Vagina (tissue), 2 donors: ENCODE measurements at regions not wholly inside any gene's neighbourhood (a gene's known extent, or its start where the extent isn't known, plus 50 kb on each side); places are given as distances from the start of the nearest gene placed in this dataset.

Source experiments
- POLR2A ChIP-seq, 2 donors: fragments of 450-650 bp; IDR thresholded peaks; one replicate each; pipeline ENCODE4 v1.6.1; 2017; ENCODE audit warnings: antibody characterized with exemption in 2 of 2, mild to moderate bottlenecking in 2 of 2, moderate library complexity in 2 of 2
- POLR2AphosphoS5 ChIP-seq, 2 donors: sonication (generic); formaldehyde crosslinking; IDR thresholded peaks; one replicate each; pipeline ENCODE4 v1.9.0; 2017; ENCODE audit warnings: antibody characterized with exemption in 2 of 2, mild to moderate bottlenecking in 2 of 2, low read depth in 1 of 2; ENCODE audit not compliant: insufficient read depth in 1 of 2
- TF ChIP-seq, protein P1 (sequence below), 3 experiments: fragments of 450-650 bp in 2 of 3; fragments of 200-600 bp in 1 of 3; sonication (generic) in 1 of 3; IDR thresholded peaks; one replicate each; pipeline ENCODE4 v1.5.1; 2017 to 2019; ENCODE audit warnings: antibody characterized with exemption in 3 of 3, mild to moderate bottlenecking in 2 of 3, moderate library complexity in 2 of 3

DNA sequence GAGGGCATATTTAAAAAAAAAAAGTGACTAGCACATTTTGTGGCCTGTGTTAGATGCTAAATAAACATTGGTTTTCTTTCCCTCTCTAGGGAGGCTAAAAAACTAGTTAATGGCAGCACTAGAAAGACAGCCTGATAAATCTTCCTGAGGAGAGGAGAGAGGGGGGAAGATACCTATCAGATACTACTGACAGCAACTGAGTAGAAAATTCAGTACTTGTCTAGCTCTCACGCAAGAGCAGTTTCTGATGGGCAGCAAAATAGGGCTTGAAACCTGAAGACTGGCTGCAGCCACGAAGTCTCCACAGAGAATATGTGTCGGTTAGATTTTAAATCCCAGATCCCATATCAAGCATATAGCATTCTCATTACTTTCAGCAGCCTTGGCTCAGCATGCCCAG, 388.2 kb downstream of the KCNA4 start:
- TF ChIP-seq, protein P1, sequence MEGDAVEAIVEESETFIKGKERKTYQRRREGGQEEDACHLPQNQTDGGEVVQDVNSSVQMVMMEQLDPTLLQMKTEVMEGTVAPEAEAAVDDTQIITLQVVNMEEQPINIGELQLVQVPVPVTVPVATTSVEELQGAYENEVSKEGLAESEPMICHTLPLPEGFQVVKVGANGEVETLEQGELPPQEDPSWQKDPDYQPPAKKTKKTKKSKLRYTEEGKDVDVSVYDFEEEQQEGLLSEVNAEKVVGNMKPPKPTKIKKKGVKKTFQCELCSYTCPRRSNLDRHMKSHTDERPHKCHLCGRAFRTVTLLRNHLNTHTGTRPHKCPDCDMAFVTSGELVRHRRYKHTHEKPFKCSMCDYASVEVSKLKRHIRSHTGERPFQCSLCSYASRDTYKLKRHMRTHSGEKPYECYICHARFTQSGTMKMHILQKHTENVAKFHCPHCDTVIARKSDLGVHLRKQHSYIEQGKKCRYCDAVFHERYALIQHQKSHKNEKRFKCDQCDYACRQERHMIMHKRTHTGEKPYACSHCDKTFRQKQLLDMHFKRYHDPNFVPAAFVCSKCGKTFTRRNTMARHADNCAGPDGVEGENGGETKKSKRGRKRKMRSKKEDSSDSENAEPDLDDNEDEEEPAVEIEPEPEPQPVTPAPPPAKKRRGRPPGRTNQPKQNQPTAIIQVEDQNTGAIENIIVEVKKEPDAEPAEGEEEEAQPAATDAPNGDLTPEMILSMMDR (IDR thresholded peaks at IDR 0.05) = no peak
- TF ChIP-seq POLR2A (IDR thresholded peaks at IDR 0.05) (no peak), POLR2AphosphoS5 (IDR thresholded peaks at IDR 0.05; ENCODE audit: insufficient read depth in 1 of 2, low read depth in 1 of 2) (no peak)
